WTC11 (cell line): ENCODE measurements at regions not wholly inside any gene's neighbourhood (a gene's known extent, or its start where the extent isn't known, plus 50 kb on each side); places are given as distances from the start of the nearest gene placed in this dataset.

ENCODE experiments used
- ATAC-seq: fragments of 200-7000 bp; cut with Tn5 transposase; 2 replicates; pipeline ENCODE4 v1.10.0; 2021; ENCODE audit warnings: mild to moderate bottlenecking, moderate library complexity
- CTCF ChIA-PET: fragments of 300-600 bp; sonication (Branson Sonifier 250); formaldehyde crosslinking; loops from one replicate; lab custom pipeline; 2021; ENCODE audit warnings: antibody characterized with exemption; lab: Charles Lee
- POLR2A ChIA-PET: fragments of 350-600 bp; sonication (Branson Sonifier 250); formaldehyde crosslinking; loops from one replicate; lab custom pipeline; 2021; ENCODE audit warnings: antibody characterized with exemption; lab: Charles Lee
- DNase-seq: peaks from one replicate; pipeline ENCODE4 v3.0.0; 2021; ENCODE audit warnings: low spot score
- H3K27ac Mint-ChIP-seq: 2 replicates; pipeline ENCODE4 v1.8.0; 2021; ENCODE audit warnings: mixed read lengths
- H3K27me3 Mint-ChIP-seq: 2 replicates; pipeline ENCODE4 v1.8.0; 2021; ENCODE audit warnings: low read depth, mild to moderate bottlenecking, moderate library complexity, mixed read lengths
- H3K36me3 Mint-ChIP-seq: 2 replicates; pipeline ENCODE4 v1.8.0; 2021; ENCODE audit warnings: mixed read lengths
- H3K4me1 Mint-ChIP-seq: 2 replicates; pipeline ENCODE4 v1.8.0; 2022; ENCODE audit warnings: mixed read lengths
- H3K4me3 Mint-ChIP-seq: 2 replicates; pipeline ENCODE4 v1.8.0; 2021; ENCODE audit warnings: mild to moderate bottlenecking, moderate library complexity, mixed read lengths
- H3K9me3 Mint-ChIP-seq: 2 replicates; pipeline ENCODE4 v1.8.0; 2021; ENCODE audit warnings: mixed read lengths
- E2F4 ChIP-seq: sonication (generic); formaldehyde crosslinking; IDR thresholded peaks from 2 replicates; pipeline ENCODE4 v1.8.1; 2022; ENCODE audit warnings: low read depth, mild to moderate bottlenecking, moderate library complexity, missing genetic modification reagents, borderline replicate concordance
- ELF4 ChIP-seq: sonication (generic); formaldehyde crosslinking; IDR thresholded peaks from 2 replicates; pipeline ENCODE4 v1.8.1; 2022; ENCODE audit warnings: low read depth, mild to moderate bottlenecking, moderate library complexity, missing genetic modification reagents
- ERG ChIP-seq: fragments of 250-450 bp; sonication (Bioruptor Pico); IDR thresholded peaks from 2 replicates; pipeline ENCODE4 v1.8.0; 2021; ENCODE audit warnings: mild to moderate bottlenecking
- ESRRA ChIP-seq: sonication (generic); formaldehyde crosslinking; IDR thresholded peaks from 2 replicates; pipeline ENCODE4 v1.8.1; 2022; ENCODE audit warnings: mild to moderate bottlenecking, missing genetic modification reagents, borderline replicate concordance
- IRF1 ChIP-seq: sonication (generic); formaldehyde crosslinking; IDR thresholded peaks from 2 replicates; pipeline ENCODE4 v1.8.0; 2023; ENCODE audit warnings: missing genetic modification reagents
- JUN ChIP-seq: sonication (generic); formaldehyde crosslinking; IDR thresholded peaks from 2 replicates; pipeline ENCODE4 v1.8.0; 2023; ENCODE audit warnings: mild to moderate bottlenecking, missing genetic modification reagents
- MYBL2 ChIP-seq: sonication (generic); formaldehyde crosslinking; IDR thresholded peaks from 2 replicates; pipeline ENCODE4 v1.8.1; 2023; ENCODE audit warnings: mild to moderate bottlenecking, moderate library complexity, missing genetic modification reagents
- NFATC4 ChIP-seq: fragments of 250-450 bp; sonication (Bioruptor Pico); IDR thresholded peaks from 2 replicates; pipeline ENCODE4 v1.9.0; 2021; ENCODE audit warnings: mild to moderate bottlenecking
- PREB ChIP-seq: sonication (generic); formaldehyde crosslinking; IDR thresholded peaks from 2 replicates; pipeline ENCODE4 v1.8.1; 2022; ENCODE audit warnings: mild to moderate bottlenecking, missing genetic modification reagents, moderate library complexity, borderline replicate concordance
- SMAD3 ChIP-seq: sonication (generic); formaldehyde crosslinking; IDR thresholded peaks from 2 replicates; pipeline ENCODE4 v1.8.0; 2022; ENCODE audit warnings: missing genetic modification reagents, mild to moderate bottlenecking, borderline replicate concordance
- STAT6 ChIP-seq: sonication (generic); formaldehyde crosslinking; conservative IDR thresholded peaks from 2 replicates; pipeline ENCODE4 v1.8.1; 2023; ENCODE audit warnings: mild to moderate bottlenecking, low read depth, missing genetic modification reagents, moderate library complexity
- TCF7 ChIP-seq: sonication (generic); formaldehyde crosslinking; IDR thresholded peaks from 2 replicates; pipeline ENCODE4 v1.8.0; 2022; ENCODE audit warnings: mild to moderate bottlenecking, low read depth, missing genetic modification reagents, moderate library complexity
- ZMAT4 ChIP-seq: fragments of 250-450 bp; sonication (Bioruptor Pico); IDR thresholded peaks from 2 replicates; pipeline ENCODE4 v1.9.0; 2021; ENCODE audit warnings: mild to moderate bottlenecking
- ZNF138 ChIP-seq: sonication (generic); formaldehyde crosslinking; conservative IDR thresholded peaks from 2 replicates; pipeline ENCODE4 v1.8.1; 2022; ENCODE audit warnings: mild to moderate bottlenecking, moderate library complexity, missing genetic modification reagents
- ZNF416 ChIP-seq: fragments of 250-450 bp; sonication (Bioruptor Pico); IDR thresholded peaks from 2 replicates; pipeline ENCODE4 v1.9.0; 2021; ENCODE audit warnings: mild to moderate bottlenecking, inconsistent platforms
- ZNF425 ChIP-seq: fragments of 250-450 bp; sonication (Bioruptor Pico); conservative IDR thresholded peaks from 2 replicates; pipeline ENCODE4 v1.9.0; 2021; ENCODE audit warnings: mild to moderate bottlenecking
- ZNF512 ChIP-seq: sonication (generic); formaldehyde crosslinking; IDR thresholded peaks from 2 replicates; pipeline ENCODE4 v1.8.1; 2022; ENCODE audit warnings: missing genetic modification reagents, borderline replicate concordance
- ZNF532 ChIP-seq: fragments of 250-450 bp; sonication (Bioruptor Pico); IDR thresholded peaks from 2 replicates; pipeline ENCODE4 v1.9.0; 2021; ENCODE audit warnings: mild to moderate bottlenecking, borderline replicate concordance

GRCh38 chr12:91555436-91556415 lies 373.1 kb upstream of the DCN start:
- CTCF ChIA-PET: no interaction called here
- H3K4me3 Mint-ChIP-seq: no peak overlapping the region
- H3K36me3 Mint-ChIP-seq: no peaks in the 10 kb centered on the region
- DNase-seq (no peak), ATAC-seq (no peak)
- no peaks in the 10 kb centered on the region for H3K27me3 Mint-ChIP-seq
- H3K9me3 Mint-ChIP-seq: peaks cover 15% of the 10 kb centered on the region
- TF ChIP-seq ZMAT4 (CRISPR knock-in tag) (no peak), SMAD3 (CRISPR knock-in tag) (no peak), ZNF425 (no peak), ZNF532 (CRISPR knock-in tag) (no peak), ELF4 (CRISPR knock-in tag) (no peak), IRF1 (CRISPR knock-in tag) (no peak), TCF7 (CRISPR knock-in tag) (no peak), PREB (no peak), NFATC4 (CRISPR knock-in tag) (no peak), JUN (CRISPR knock-in tag) (no peak), ZNF416 (CRISPR knock-in tag) (no peak), MYBL2 (CRISPR knock-in tag) (no peak), E2F4 (CRISPR knock-in tag) (no peak), ERG (no peak), STAT6 (CRISPR knock-in tag) (no peak), ZNF138 (CRISPR knock-in tag) (no peak), ZNF512 (no peak), ESRRA (CRISPR knock-in tag) (no peak)
- TF ChIP-seq, all 79 proteins: peak for 0
- Mint-ChIP-seq H3K4me1 (no peaks in the 10 kb centered on the region), H3K27ac (no peak overlapping the region)
- POLR2A ChIA-PET: no interaction called here
